ENCODE measurements at regions not wholly inside any gene's neighbourhood (a gene's known extent, or its start where the extent isn't known, plus 50 kb on each side); places are given as distances from the start of the nearest gene placed in this dataset.

DNA sequence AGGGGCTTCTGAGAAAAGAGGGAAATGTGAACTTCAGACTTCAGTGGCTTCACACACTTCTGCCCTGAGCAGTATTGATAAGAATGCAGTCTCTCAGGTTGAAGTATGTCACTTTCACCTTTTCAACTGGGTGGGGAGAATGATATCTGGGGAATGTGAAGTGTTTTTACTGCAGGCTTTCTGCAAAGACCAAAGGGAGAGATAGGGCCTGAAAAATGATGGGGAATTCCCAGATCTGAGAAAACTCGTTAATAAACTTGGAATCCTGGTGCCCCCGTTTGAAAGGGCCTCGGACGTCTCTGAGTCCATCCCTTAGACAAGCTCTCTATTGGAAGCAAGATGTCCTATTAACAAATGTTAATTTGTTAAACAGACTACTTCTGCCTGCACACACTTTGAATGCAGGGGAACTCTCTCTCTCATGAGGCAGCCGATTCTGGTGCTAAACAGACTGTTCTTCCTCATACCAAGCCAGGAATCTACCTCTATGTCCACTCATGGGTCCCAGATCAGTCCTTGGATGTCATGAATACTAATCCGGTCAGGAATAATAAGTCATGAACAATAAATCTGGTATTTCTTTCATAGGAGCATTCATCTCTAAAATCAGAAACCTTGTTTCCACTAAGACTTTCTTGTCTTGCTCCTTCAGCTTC, 193.6 kb downstream of the JCAD start:
- no peak for DNase-seq (ENCODE audit: low spot score)
- H3K4me3 ChIP-seq (replicated peaks in 1 of 3; ENCODE audit: insufficient read depth in 1 of 3, low read depth in 2 of 3, low read length in 3 of 3), result no peak overlapping the region
- WGBS (ENCODE audit: low lambda C conversion rate), result 10% methylated on average over 6 of the region's 6 CpGs

More for the DNA sequence above, 193.6 kb downstream of the JCAD start:
- intact Hi-C loops (cut with micrococcal nuclease; ENCODE audit: unreplicated experiment) (no loop called here), in situ Hi-C loops (cut with HindIII; ENCODE audit: extremely low pct_ligation_motif_present, low pct_unique_long_range_greater_than_20kb) (no loop called here)
- no TSS peak for BruUV-seq (replicated peaks)
- H3K9ac ChIP-seq (ENCODE audit: insufficient read depth, low read depth, low read length), result no peak overlapping the region
- ChIA-PET POLR2A (no interaction called here), CTCF (ENCODE audit: low intra/inter-chr PET ratio, low total read pairs) (no interaction called here)
- no peak overlapping the region for H3K4me2 ChIP-seq (ENCODE audit: low read depth, low read length)
- H3K9me3 ChIP-seq (ENCODE audit: low read length), result no peaks in the 10 kb centered on the region
- H3K79me2 ChIP-seq (ENCODE audit: insufficient read depth, low read length), result no peaks in the 10 kb centered on the region
- H3K4me1 ChIP-seq (ENCODE audit: insufficient read depth, low read length), result no peaks in the 10 kb centered on the region
- ATAC-seq, result no peak
- H3K36me3 ChIP-seq (replicated peaks in 1 of 2; ENCODE audit: control insufficient read depth in 1 of 2, insufficient read depth in 2 of 2, low read length in 2 of 2), result no peaks in the 10 kb centered on the region
- no peak overlapping the region for H3K27ac ChIP-seq (ENCODE audit: extremely low read length, insufficient read depth, low read length)
- TF ChIP-seq IRX3 (CRISPR knock-in tag; IDR thresholded peaks at IDR 0.05; ENCODE audit: borderline replicate concordance, low read depth) (no peak), ZMYM2 (CRISPR knock-in tag; IDR thresholded peaks at IDR 0.05) (no peak), MEIS1 (CRISPR knock-in tag; IDR thresholded peaks at IDR 0.05; ENCODE audit: borderline replicate concordance) (no peak), KLF9 (CRISPR knock-in tag; IDR thresholded peaks at IDR 0.05; ENCODE audit: low read depth) (no peak), ATAD3A (CRISPR knock-in tag; IDR thresholded peaks at IDR 0.05) (no peak), ZMYM3 (CRISPR knock-in tag; IDR thresholded peaks at IDR 0.05) (no peak)
- TF ChIP-seq, protein P1, sequence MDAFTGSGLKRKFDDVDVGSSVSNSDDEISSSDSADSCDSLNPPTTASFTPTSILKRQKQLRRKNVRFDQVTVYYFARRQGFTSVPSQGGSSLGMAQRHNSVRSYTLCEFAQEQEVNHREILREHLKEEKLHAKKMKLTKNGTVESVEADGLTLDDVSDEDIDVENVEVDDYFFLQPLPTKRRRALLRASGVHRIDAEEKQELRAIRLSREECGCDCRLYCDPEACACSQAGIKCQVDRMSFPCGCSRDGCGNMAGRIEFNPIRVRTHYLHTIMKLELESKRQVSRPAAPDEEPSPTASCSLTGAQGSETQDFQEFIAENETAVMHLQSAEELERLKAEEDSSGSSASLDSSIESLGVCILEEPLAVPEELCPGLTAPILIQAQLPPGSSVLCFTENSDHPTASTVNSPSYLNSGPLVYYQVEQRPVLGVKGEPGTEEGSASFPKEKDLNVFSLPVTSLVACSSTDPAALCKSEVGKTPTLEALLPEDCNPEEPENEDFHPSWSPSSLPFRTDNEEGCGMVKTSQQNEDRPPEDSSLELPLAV (CRISPR knock-in tag; conservative IDR thresholded peaks at IDR 0.05; ENCODE audit: low read depth), result no peak
- TF ChIP-seq, protein P2, sequence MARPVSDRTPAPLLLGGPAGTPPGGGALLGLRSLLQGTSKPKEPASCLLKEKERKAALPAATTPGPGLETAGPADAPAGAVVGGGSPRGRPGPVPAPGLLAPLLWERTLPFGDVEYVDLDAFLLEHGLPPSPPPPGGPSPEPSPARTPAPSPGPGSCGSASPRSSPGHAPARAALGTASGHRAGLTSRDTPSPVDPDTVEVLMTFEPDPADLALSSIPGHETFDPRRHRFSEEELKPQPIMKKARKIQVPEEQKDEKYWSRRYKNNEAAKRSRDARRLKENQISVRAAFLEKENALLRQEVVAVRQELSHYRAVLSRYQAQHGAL (CRISPR knock-in tag; IDR thresholded peaks at IDR 0.05; ENCODE audit: not compliant biosample characterization), result no peak
- TF ChIP-seq, protein P3, sequence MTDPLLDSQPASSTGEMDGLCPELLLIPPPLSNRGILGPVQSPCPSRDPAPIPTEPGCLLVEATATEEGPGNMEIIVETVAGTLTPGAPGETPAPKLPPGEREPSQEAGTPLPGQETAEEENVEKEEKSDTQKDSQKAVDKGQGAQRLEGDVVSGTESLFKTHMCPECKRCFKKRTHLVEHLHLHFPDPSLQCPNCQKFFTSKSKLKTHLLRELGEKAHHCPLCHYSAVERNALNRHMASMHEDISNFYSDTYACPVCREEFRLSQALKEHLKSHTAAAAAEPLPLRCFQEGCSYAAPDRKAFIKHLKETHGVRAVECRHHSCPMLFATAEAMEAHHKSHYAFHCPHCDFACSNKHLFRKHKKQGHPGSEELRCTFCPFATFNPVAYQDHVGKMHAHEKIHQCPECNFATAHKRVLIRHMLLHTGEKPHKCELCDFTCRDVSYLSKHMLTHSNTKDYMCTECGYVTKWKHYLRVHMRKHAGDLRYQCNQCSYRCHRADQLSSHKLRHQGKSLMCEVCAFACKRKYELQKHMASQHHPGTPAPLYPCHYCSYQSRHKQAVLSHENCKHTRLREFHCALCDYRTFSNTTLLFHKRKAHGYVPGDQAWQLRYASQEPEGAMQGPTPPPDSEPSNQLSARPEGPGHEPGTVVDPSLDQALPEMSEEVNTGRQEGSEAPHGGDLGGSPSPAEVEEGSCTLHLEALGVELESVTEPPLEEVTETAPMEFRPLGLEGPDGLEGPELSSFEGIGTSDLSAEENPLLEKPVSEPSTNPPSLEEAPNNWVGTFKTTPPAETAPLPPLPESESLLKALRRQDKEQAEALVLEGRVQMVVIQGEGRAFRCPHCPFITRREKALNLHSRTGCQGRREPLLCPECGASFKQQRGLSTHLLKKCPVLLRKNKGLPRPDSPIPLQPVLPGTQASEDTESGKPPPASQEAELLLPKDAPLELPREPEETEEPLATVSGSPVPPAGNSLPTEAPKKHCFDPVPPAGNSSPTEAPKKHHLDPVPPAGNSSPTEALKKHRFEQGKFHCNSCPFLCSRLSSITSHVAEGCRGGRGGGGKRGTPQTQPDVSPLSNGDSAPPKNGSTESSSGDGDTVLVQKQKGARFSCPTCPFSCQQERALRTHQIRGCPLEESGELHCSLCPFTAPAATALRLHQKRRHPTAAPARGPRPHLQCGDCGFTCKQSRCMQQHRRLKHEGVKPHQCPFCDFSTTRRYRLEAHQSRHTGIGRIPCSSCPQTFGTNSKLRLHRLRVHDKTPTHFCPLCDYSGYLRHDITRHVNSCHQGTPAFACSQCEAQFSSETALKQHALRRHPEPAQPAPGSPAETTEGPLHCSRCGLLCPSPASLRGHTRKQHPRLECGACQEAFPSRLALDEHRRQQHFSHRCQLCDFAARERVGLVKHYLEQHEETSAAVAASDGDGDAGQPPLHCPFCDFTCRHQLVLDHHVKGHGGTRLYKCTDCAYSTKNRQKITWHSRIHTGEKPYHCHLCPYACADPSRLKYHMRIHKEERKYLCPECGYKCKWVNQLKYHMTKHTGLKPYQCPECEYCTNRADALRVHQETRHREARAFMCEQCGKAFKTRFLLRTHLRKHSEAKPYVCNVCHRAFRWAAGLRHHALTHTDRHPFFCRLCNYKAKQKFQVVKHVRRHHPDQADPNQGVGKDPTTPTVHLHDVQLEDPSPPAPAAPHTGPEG (CRISPR knock-in tag; IDR thresholded peaks at IDR 0.05), result no peak
- no peak for FAIRE-seq
- no peaks in the 10 kb centered on the region for H3K27me3 ChIP-seq (ENCODE audit: control insufficient read depth in 1 of 2, insufficient read depth in 2 of 2, low read length in 2 of 2)
- 0 out of 2 replicates have a peak, but pooled peaks cover 2% of the 10 kb centered on the region for H4K20me1 ChIP-seq (ENCODE audit: insufficient read depth, low read length)
- H2AFZ ChIP-seq (ENCODE audit: low read length), result no peak overlapping the region
